Gastrocnemius medialis (tissue), 4 donors: ENCODE measurements at regions not wholly inside any gene's neighbourhood (a gene's known extent, or its start where the extent isn't known, plus 50 kb on each side); places are given as distances from the start of the nearest gene placed in this dataset.

Source experiments
- POLR2A ChIP-seq, 2 donors: fragments of 450-650 bp; IDR thresholded peaks; one replicate each; pipeline ENCODE4 v1.6.1; 2017; ENCODE audit warnings: antibody characterized with exemption in 2 of 2, mild to moderate bottlenecking in 2 of 2, moderate library complexity in 2 of 2
- TF ChIP-seq, protein P1 (sequence below), 5 experiments: fragments of 450-650 bp in 3 of 5; fragments of 200-600 bp in 2 of 5; sonication (generic) in 2 of 5; IDR thresholded peaks in 4 of 5; conservative IDR thresholded peaks in 1 of 5; 1 replicate in 4 of 5; 2 replicates in 1 of 5; pipeline ENCODE4 v1.5.1; 2016 to 2019; ENCODE audit warnings: antibody characterized with exemption in 5 of 5, mild to moderate bottlenecking in 3 of 5, moderate library complexity in 3 of 5

DNA sequence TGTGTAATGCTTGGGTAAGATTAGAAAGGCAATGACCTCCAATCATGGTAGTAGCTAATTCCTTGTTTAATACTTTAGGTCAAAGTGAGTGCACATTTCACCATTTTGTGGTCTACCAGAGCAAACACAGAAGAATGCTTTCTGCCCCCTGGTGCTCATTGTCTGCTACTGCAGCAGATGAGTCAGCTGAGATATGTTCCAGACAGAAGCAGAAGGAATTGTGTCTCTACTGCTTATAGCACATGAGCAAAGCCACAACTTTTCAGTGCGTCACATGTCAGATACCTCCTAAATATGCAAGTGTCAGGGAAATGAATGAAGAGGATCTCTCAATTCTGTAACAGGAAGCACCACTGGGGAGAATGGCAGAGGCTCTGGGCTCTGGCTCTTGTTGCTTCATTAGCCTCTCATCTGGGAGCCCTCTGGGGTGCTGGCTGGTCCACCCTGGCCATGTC is 308.9 kb downstream of the ALDH8A1 start:
- TF ChIP-seq, protein P1, sequence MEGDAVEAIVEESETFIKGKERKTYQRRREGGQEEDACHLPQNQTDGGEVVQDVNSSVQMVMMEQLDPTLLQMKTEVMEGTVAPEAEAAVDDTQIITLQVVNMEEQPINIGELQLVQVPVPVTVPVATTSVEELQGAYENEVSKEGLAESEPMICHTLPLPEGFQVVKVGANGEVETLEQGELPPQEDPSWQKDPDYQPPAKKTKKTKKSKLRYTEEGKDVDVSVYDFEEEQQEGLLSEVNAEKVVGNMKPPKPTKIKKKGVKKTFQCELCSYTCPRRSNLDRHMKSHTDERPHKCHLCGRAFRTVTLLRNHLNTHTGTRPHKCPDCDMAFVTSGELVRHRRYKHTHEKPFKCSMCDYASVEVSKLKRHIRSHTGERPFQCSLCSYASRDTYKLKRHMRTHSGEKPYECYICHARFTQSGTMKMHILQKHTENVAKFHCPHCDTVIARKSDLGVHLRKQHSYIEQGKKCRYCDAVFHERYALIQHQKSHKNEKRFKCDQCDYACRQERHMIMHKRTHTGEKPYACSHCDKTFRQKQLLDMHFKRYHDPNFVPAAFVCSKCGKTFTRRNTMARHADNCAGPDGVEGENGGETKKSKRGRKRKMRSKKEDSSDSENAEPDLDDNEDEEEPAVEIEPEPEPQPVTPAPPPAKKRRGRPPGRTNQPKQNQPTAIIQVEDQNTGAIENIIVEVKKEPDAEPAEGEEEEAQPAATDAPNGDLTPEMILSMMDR (IDR thresholded peaks at IDR 0.05 in 4 of 5, conservative IDR thresholded peaks at IDR 0.05 in 1 of 5): peak; percentile 92 to 98 (median 95)
- no peak for TF ChIP-seq POLR2A (IDR thresholded peaks at IDR 0.05)
